ENCODE measurements at regions not wholly inside any gene's neighbourhood (a gene's known extent, or its start where the extent isn't known, plus 50 kb on each side); places are given as distances from the start of the nearest gene placed in this dataset.

DNA sequence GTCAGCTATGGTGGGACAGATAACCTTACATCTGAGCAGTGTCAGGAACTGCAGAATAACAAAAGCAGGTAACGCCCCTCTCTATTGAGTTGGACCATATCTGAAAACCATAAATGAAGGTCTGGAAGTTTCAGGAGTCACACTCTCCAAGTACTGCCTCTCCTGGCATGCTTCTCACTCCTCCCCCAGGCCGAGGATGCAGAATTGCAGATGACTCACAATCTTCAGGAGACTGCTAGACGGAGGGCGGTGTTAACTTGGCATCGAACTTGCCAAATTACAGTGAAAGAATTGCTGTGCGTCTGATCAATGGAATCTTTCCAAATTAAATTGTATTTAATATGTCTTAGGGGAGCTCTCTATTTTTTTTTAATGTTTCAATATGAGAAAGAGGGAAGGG, 67.1 kb upstream of the TRIM2 start:
- Histone ChIP-seq H3K4me3 (no peak overlapping the region), H3K36me3 (no peaks in the 10 kb centered on the region), H3K9me3 (no peaks in the 10 kb centered on the region), H3K27me3 (no peaks in the 10 kb centered on the region), H3K27ac (no peak overlapping the region), H3K4me1 (peaks cover 0 to 21% (median 4%) of the 10 kb centered on the region in 4 donors)
- TF ChIP-seq POLR2A (IDR thresholded peaks at IDR 0.05) (no peak), EP300 (IDR thresholded peaks at IDR 0.05) (no peak)
- TF ChIP-seq, protein P1, sequence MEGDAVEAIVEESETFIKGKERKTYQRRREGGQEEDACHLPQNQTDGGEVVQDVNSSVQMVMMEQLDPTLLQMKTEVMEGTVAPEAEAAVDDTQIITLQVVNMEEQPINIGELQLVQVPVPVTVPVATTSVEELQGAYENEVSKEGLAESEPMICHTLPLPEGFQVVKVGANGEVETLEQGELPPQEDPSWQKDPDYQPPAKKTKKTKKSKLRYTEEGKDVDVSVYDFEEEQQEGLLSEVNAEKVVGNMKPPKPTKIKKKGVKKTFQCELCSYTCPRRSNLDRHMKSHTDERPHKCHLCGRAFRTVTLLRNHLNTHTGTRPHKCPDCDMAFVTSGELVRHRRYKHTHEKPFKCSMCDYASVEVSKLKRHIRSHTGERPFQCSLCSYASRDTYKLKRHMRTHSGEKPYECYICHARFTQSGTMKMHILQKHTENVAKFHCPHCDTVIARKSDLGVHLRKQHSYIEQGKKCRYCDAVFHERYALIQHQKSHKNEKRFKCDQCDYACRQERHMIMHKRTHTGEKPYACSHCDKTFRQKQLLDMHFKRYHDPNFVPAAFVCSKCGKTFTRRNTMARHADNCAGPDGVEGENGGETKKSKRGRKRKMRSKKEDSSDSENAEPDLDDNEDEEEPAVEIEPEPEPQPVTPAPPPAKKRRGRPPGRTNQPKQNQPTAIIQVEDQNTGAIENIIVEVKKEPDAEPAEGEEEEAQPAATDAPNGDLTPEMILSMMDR (IDR thresholded peaks at IDR 0.05), result no peak
- WGBS, 2 donors, result 31% methylated on average over 6 of the region's 6 CpGs
- no peak for DNase-seq (ENCODE audit: low spot score in 2 of 2)

DNA sequence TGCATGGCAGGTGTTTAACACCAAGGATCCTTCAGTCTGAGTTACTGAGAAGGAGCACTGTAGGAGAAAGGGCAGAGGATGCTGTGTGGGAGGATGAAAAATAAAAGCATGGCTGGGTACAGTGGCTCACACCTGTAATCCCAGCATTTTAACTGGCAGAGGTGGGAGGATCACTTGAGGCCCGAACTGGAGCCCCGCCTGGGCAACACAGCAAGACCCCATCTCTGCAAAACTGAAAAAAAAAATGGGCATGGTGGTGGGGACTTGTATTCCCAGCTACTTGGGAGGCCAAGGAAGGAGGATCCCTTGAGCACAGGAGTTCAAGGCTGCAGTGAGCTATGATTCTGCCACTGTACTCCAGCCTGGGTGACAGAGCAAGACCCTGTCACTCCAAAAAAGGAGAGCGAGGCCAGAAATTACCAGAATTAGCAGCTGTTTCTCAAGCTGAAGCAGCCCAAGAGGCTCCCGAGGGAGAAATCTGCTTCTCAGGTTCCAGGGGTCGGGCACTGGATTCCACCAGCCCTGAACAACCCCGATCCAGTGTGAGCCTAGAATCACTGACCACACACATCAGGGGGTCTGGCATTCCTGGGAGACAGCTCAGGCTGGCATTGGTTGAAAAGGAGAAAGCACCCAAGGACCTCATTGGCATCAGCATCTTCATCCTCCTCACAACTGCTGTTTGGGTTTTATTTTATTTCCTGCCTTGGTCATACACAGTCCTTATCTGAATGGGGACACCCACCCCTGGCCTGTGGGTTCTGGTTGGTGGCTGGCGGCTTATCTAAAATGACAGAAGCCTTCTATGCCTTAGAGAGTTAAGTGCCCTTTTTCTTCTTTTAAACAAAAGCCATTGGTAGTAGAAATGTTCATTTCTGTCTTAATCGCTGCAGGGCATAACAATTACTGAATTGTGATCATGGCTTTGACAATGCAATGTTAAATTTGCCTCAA, 66.3 kb upstream of the TRIM2 start:
- 58 to 73% methylated on average over 8 of the region's 8 CpGs for WGBS, 2 donors
- Histone ChIP-seq H3K4me3 (no peak overlapping the region), H3K27ac (no peak overlapping the region), H3K9me3 (no peaks in the 10 kb centered on the region), H3K4me1 (peaks cover 0 to 28% (median 4%) of the 10 kb centered on the region in 4 donors), H3K27me3 (no peaks in the 10 kb centered on the region), H3K36me3 (no peaks in the 10 kb centered on the region)
- no peak for TF ChIP-seq POLR2A (IDR thresholded peaks at IDR 0.05)
- TF ChIP-seq EP300 (IDR thresholded peaks at IDR 0.05), result no peak
- TF ChIP-seq, protein P1 (IDR thresholded peaks at IDR 0.05), result no peak
- DNase-seq (ENCODE audit: low spot score in 2 of 2), result no peak

DNA sequence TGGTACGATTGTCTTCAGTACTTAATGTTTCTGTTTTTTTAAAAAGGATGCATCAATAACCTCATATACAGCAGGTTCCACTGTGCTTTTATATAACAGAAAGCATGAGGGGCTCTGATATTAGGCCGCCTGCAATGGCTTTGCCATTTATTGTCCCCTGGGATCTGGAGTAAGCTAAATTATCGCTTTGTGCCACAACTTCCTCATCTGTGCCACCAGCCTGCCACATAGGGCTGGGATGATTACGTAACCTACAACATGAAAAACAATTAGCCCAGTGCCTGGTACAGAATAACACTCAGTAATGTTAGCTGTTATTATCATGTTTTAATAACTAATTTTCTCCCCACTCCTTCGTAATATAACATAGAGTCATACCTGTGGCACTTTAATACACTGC, 65.5 kb upstream of the TRIM2 start:
- WGBS, 2 donors, result 63 to 64% methylated on average over 5 of the region's 5 CpGs
- Histone ChIP-seq H3K36me3 (no peaks in the 10 kb centered on the region), H3K4me3 (no peak overlapping the region), H3K27ac (no peak overlapping the region), H3K4me1 (peaks cover 0 to 35% (median 4%) of the 10 kb centered on the region in 4 donors), H3K27me3 (no peaks in the 10 kb centered on the region), H3K9me3 (no peaks in the 10 kb centered on the region)
- TF ChIP-seq POLR2A (IDR thresholded peaks at IDR 0.05) (no peak), EP300 (IDR thresholded peaks at IDR 0.05) (no peak)
- TF ChIP-seq, protein P1 (IDR thresholded peaks at IDR 0.05), result no peak
- no peak for DNase-seq (ENCODE audit: low spot score in 2 of 2)

DNA sequence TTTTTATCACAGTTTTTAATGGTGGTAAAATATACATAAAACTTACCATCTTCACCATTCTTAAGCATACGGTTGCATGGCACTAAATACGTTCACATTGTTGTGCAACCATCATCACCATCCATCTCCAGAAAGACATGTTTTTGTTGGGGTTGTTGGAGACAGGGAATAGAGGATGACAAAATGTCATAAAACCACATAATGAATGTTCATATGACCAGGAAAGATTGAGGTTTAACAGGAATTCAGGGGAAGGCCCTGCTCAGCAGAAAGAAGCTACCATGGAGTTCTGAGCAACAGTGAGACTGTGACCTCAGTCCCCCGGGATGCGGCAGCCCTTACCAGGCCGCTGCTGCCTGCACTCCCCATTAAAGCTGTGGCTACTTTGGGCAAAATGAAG, 63.9 kb upstream of the TRIM2 start:
- H3K4me3 ChIP-seq, result no peak overlapping the region
- H3K27ac ChIP-seq, result no peak overlapping the region
- peaks cover 0 to 35% (median 0%) of the 10 kb centered on the region in 4 donors for H3K4me1 ChIP-seq
- 86 to 88% methylated on average over 5 of the region's 5 CpGs for WGBS, 2 donors
- no peak for DNase-seq (ENCODE audit: low spot score in 2 of 2)
- no peaks in the 10 kb centered on the region for H3K9me3 ChIP-seq
- TF ChIP-seq EP300 (IDR thresholded peaks at IDR 0.05) (no peak), POLR2A (IDR thresholded peaks at IDR 0.05) (no peak)
- TF ChIP-seq, protein P1 (IDR thresholded peaks at IDR 0.05), result no peak
- no peaks in the 10 kb centered on the region for H3K27me3 ChIP-seq
- no peaks in the 10 kb centered on the region for H3K36me3 ChIP-seq

DNA sequence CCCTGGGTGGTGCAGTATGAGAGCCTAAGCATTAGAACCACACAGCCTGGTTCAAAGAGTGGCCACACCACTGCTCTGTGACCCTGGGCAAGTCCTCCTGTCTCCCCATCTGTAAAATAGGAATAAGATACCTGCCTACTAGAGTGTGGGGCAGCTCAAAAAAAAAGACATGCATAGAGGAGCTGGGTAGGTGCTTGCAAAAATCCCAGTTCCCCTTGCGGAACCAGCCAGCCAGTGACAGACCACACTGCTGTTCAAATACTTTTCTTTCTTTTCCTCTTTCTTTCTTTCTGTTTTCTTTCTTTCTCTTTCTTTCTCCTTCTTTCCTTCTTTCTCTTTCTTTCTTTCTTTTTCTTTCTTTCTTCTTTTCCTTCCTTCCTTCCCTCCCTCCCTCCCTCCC, 63.0 kb upstream of the TRIM2 start:
- TF ChIP-seq POLR2A (IDR thresholded peaks at IDR 0.05) (no peak), EP300 (IDR thresholded peaks at IDR 0.05) (no peak)
- TF ChIP-seq, protein P1 (IDR thresholded peaks at IDR 0.05), result no peak
- Histone ChIP-seq H3K9me3 (no peaks in the 10 kb centered on the region), H3K27me3 (no peaks in the 10 kb centered on the region), H3K27ac (no peak overlapping the region), H3K36me3 (no peaks in the 10 kb centered on the region), H3K4me3 (no peak overlapping the region), H3K4me1 (peaks cover 0 to 35% (median 0%) of the 10 kb centered on the region in 4 donors)
- no peak for DNase-seq (ENCODE audit: low spot score in 2 of 2)
- WGBS, 2 donors, result 90 to 100% methylated on average over 1 of the region's 1 CpG

Data from tibial nerve (tissue), 4 donors.